HG02981 (cell line): ENCODE measurements at regions not wholly inside any gene's neighbourhood (a gene's known extent, or its start where the extent isn't known, plus 50 kb on each side); places are given as distances from the start of the nearest gene placed in this dataset.

Source experiments
- ATAC-seq: cut with Tn5 transposase; IDR thresholded peaks from one replicate; pipeline ENCODE4 v1.9.1; 2021; ENCODE audit warnings: mild to moderate bottlenecking, moderate library complexity; ENCODE audit not compliant: unreplicated experiment

GRCh38 chr3:6779140-6779539 is 81.8 kb upstream of the GRM7 start:
- ATAC-seq: no peak

- no peak for ATAC-seq
These were observed 79.8 kb upstream of the GRM7 start for GRCh38 chr3:6781092-6781491.

GRCh38 chr3:6785726-6786125 is 75.2 kb upstream of the GRM7 start:
- ATAC-seq: no peak

GRCh38 chr3:6791161-6791560 is 69.8 kb upstream of the GRM7 start:
- no peak for ATAC-seq

- ATAC-seq: peak; percentile 86
These were observed 61.5 kb upstream of the GRM7 start for GRCh38 chr3:6799264-6799915.

- ATAC-seq: no peak
These were observed 57.3 kb upstream of the GRM7 start for GRCh38 chr3:6803619-6804018.

- no peak for ATAC-seq
These were observed 55.7 kb upstream of the GRM7 start for GRCh38 chr3:6805236-6805635.

GRCh38 chr3:6806991-6807390 is 53.9 kb upstream of the GRM7 start:
- ATAC-seq: no peak

- no peak for ATAC-seq
These were observed 52.8 kb upstream of the GRM7 start for GRCh38 chr3:6807967-6808588.

- no peak for ATAC-seq
These were observed 51.6 kb upstream of the GRM7 start for GRCh38 chr3:6809349-6809748.
